Thoracic aorta (tissue), 2 donors: ENCODE measurements at regions not wholly inside any gene's neighbourhood (a gene's known extent, or its start where the extent isn't known, plus 50 kb on each side); places are given as distances from the start of the nearest gene placed in this dataset.
"Not testable (repeated sequence)": the region's sequence is repeated elsewhere in the genome, so short reads cannot be mapped to it uniquely, and the experiment has no call there.

ENCODE experiments used
- ATAC-seq: fragments of 150-250 bp; one replicate; pipeline ENCODE4 v1.8.0; 2017; ENCODE audit warnings: low read depth; ENCODE audit not compliant: insufficient number of reproducible peaks, low FRiP score
- DNase-seq: peaks from one replicate; pipeline ENCODE4 v3.0.0-alpha.2; 2020; ENCODE audit warnings: low spot score
- H3K27ac ChIP-seq, 2 donors: fragments of 200-600 bp; sonication (generic); 1 replicate in 1 of 2; 2 replicates in 1 of 2; pipeline ENCODE4 v1.5.1; 2016; ENCODE audit warnings: mild to moderate bottlenecking in 2 of 2, moderate library complexity in 2 of 2
- H3K27me3 ChIP-seq: fragments of 200-600 bp; sonication (generic); replicated peaks from 2 replicates; pipeline ENCODE4 v1.6.0; 2016; ENCODE audit warnings: mild to moderate bottlenecking; ENCODE audit not compliant: insufficient read depth
- H3K36me3 ChIP-seq: fragments of 200-600 bp; sonication (generic); one replicate; pipeline ENCODE4 v1.5.1; 2016
- H3K4me1 ChIP-seq, 2 donors: fragments of 200-600 bp; sonication (generic); 1 replicate in 1 of 2; 2 replicates in 1 of 2; pipeline versions ENCODE4 v1.5.1 to v1.6.0; 2016; ENCODE audit warnings: low read depth in 2 of 2, mild to moderate bottlenecking in 1 of 2; ENCODE audit not compliant: control insufficient read depth in 1 of 2
- H3K4me3 ChIP-seq: fragments of 200-600 bp; sonication (generic); 2 replicates; pipeline ENCODE4 v1.5.1; 2016; ENCODE audit warnings: mild to moderate bottlenecking
- H3K9me3 ChIP-seq: fragments of 200-600 bp; sonication (generic); 2 replicates; pipeline ENCODE4 v1.5.1; 2016
- CTCF ChIP-seq: fragments of 200-600 bp; sonication (generic); IDR thresholded peaks from one replicate; pipeline ENCODE4 v1.5.1; 2019; ENCODE audit warnings: antibody characterized with exemption

GRCh38 chr5:112483704-112484103 is 64.6 kb upstream of the EPB41L4A start:
- Histone ChIP-seq H3K36me3 (no peaks in the 10 kb centered on the region), H3K27me3 (no peaks in the 10 kb centered on the region), H3K4me1 (no peaks in the 10 kb centered on the region), H3K27ac (no peak overlapping the region), H3K9me3 (no peaks in the 10 kb centered on the region), H3K4me3 (no peak overlapping the region)
- no peak for DNase-seq
- ATAC-seq: no peak
- TF ChIP-seq CTCF: no peak

- no peaks in the 10 kb centered on the region for H3K27me3 ChIP-seq
- no peak for DNase-seq
- no peak overlapping the region for H3K27ac ChIP-seq
- no peaks in the 10 kb centered on the region for H3K4me1 ChIP-seq
- no peak for TF ChIP-seq CTCF
- no peak overlapping the region for H3K4me3 ChIP-seq
- ATAC-seq: no peak
- H3K9me3 ChIP-seq: no peaks in the 10 kb centered on the region
- H3K36me3 ChIP-seq: no peaks in the 10 kb centered on the region
Measured at GRCh38 chr5:112485934-112486355, 66.9 kb upstream of the EPB41L4A start.

GRCh38 chr5:112491257-112491656 is 72.2 kb upstream of the EPB41L4A start:
- ATAC-seq (no peak), DNase-seq (no peak)
- H3K36me3 ChIP-seq: no peaks in the 10 kb centered on the region
- H3K27me3 ChIP-seq: no peaks in the 10 kb centered on the region
- H3K4me3 ChIP-seq: no peak overlapping the region
- no peaks in the 10 kb centered on the region for H3K9me3 ChIP-seq
- no peak for TF ChIP-seq CTCF
- no peaks in the 10 kb centered on the region for H3K4me1 ChIP-seq
- H3K27ac ChIP-seq: no peak overlapping the region

GRCh38 chr5:112492291-112492690 is 73.2 kb upstream of the EPB41L4A start:
- no peaks in the 10 kb centered on the region for H3K4me1 ChIP-seq
- DNase-seq: no peak
- no peaks in the 10 kb centered on the region for H3K36me3 ChIP-seq
- no peaks in the 10 kb centered on the region for H3K9me3 ChIP-seq
- no peaks in the 10 kb centered on the region for H3K27me3 ChIP-seq
- no peak for TF ChIP-seq CTCF
- peak; percentile 55 for ATAC-seq
- no peak overlapping the region for H3K27ac ChIP-seq
- H3K4me3 ChIP-seq: no peak overlapping the region

- not testable (repeated sequence) for H3K9me3 ChIP-seq, DNase-seq, H3K36me3 ChIP-seq, ATAC-seq, H3K27ac ChIP-seq, H3K4me3 ChIP-seq, H3K4me1 ChIP-seq, H3K27me3 ChIP-seq
Measured at GRCh38 chr5:112503749-112504501, 84.8 kb upstream of the EPB41L4A start.

GRCh38 chr5:112509097-112509496 is 90.0 kb upstream of the EPB41L4A start:
- not testable (repeated sequence) for H3K4me3 ChIP-seq, H3K27me3 ChIP-seq, ATAC-seq

More at GRCh38 chr5:112509097-112509496, 90.0 kb upstream of the EPB41L4A start:
- not testable (repeated sequence) for H3K9me3 ChIP-seq, H3K4me1 ChIP-seq, H3K27ac ChIP-seq, DNase-seq, H3K36me3 ChIP-seq
